ENCODE measurements at regions not wholly inside any gene's neighbourhood (a gene's known extent, or its start where the extent isn't known, plus 50 kb on each side); places are given as distances from the start of the nearest gene placed in this dataset.

GRCh38 chr15:46576646-46577395 is 942.0 kb downstream of the SQOR start:
- DNase-seq: no peak

- no peak for DNase-seq
Measured at GRCh38 chr15:46577767-46578166, 942.9 kb downstream of the SQOR start.

GRCh38 chr15:46580487-46580886 is 945.7 kb downstream of the SQOR start:
- DNase-seq: no peak

GRCh38 chr15:46580924-46581323 is 946.1 kb downstream of the SQOR start:
- DNase-seq: no peak

GRCh38 chr15:46589088-46589487 is 954.3 kb downstream of the SQOR start:
- no peak for DNase-seq

GRCh38 chr15:46591462-46591861 is 956.6 kb downstream of the SQOR start:
- no peak for DNase-seq

- DNase-seq: no peak
Measured at GRCh38 chr15:46595016-46595415, 960.2 kb downstream of the SQOR start.

GRCh38 chr15:46607077-46607476 is 972.2 kb downstream of the SQOR start:
- no peak for DNase-seq

- DNase-seq: no peak
Measured at GRCh38 chr15:46616033-46616432, 981.2 kb downstream of the SQOR start.

- DNase-seq: no peak
Measured at GRCh38 chr15:46617507-46617906, 982.7 kb downstream of the SQOR start.

GRCh38 chr15:46618984-46619383 is 984.2 kb downstream of the SQOR start:
- DNase-seq: no peak

GRCh38 chr15:46620392-46621013 is 985.7 kb downstream of the SQOR start:
- no peak for DNase-seq

GRCh38 chr15:46622851-46623250 is 988.0 kb downstream of the SQOR start:
- DNase-seq: no peak

GRCh38 chr15:46636206-46636605 is 1001.4 kb downstream of the SQOR start:
- no peak for DNase-seq

GRCh38 chr15:46644501-46645481 is 1010.0 kb downstream of the SQOR start:
- DNase-seq: no peak

- no peak for DNase-seq
Measured at GRCh38 chr15:46646490-46646889, 1011.7 kb downstream of the SQOR start.

GRCh38 chr15:46647046-46647445 is 1012.2 kb downstream of the SQOR start:
- DNase-seq: no peak

GRCh38 chr15:46652266-46652665 is 1017.4 kb downstream of the SQOR start:
- no peak for DNase-seq

- no peak for DNase-seq
Measured at GRCh38 chr15:46654993-46655392, 1020.2 kb downstream of the SQOR start.

- DNase-seq: no peak
Measured at GRCh38 chr15:46660096-46660842, 1025.4 kb downstream of the SQOR start.

GRCh38 chr15:46670258-46670657 is 1035.4 kb downstream of the SQOR start:
- no peak for DNase-seq

- no peak for DNase-seq
Measured at GRCh38 chr15:46671336-46671735, 1036.5 kb downstream of the SQOR start.

GRCh38 chr15:46672041-46672440 is 1037.2 kb downstream of the SQOR start:
- DNase-seq: no peak

Data from NCI-H748 treated with DMSO at 0.1 percent for 48 hours (cell line).